ENCODE measurements at regions not wholly inside any gene's neighbourhood (a gene's known extent, or its start where the extent isn't known, plus 50 kb on each side); places are given as distances from the start of the nearest gene placed in this dataset.

- TF ChIP-seq CTCF (IDR thresholded peaks at IDR 0.05) (no peak), POLR2A (IDR thresholded peaks at IDR 0.05) (no peak)
These were observed 91.0 kb upstream of the ARHGAP32 start for GRCh38 chr11:129283141-129283540.

All from ovary (tissue), 3 donors.